ENCODE measurements at regions not wholly inside any gene's neighbourhood (a gene's known extent, or its start where the extent isn't known, plus 50 kb on each side); places are given as distances from the start of the nearest gene placed in this dataset.

GRCh38 chr14:71489742-71490141 is 442.5 kb upstream of the RGS6 start:
- no peaks in the 10 kb centered on the region for H3K4me1 ChIP-seq (ENCODE audit: control insufficient read depth, extremely low read depth, insufficient read depth, low read length)
- no peak overlapping the region for H2AFZ ChIP-seq (ENCODE audit: low read depth, low read length)
- FAIRE-seq = no peak
- no peak overlapping the region for H3K27ac ChIP-seq (ENCODE audit: insufficient read depth, low read depth, low read length)
- H3K4me3 ChIP-seq (replicated peaks in 1 of 3; ENCODE audit: insufficient read depth in 1 of 3, low read depth in 1 of 3, low read length in 3 of 3) = no peak overlapping the region
- no peaks in the 10 kb centered on the region for H3K36me3 ChIP-seq (ENCODE audit: control insufficient read depth in 2 of 2, extremely low read depth in 1 of 2, insufficient read depth in 2 of 2, low read length in 2 of 2)
- no peaks in the 10 kb centered on the region for H3K9me1 ChIP-seq (replicated peaks; ENCODE audit: control insufficient read depth, extremely low read depth, insufficient read depth, low read length)
- no peaks in the 10 kb centered on the region for H3K79me2 ChIP-seq (ENCODE audit: control insufficient read depth, insufficient read depth, low read length)
- TF ChIP-seq, protein P1, sequence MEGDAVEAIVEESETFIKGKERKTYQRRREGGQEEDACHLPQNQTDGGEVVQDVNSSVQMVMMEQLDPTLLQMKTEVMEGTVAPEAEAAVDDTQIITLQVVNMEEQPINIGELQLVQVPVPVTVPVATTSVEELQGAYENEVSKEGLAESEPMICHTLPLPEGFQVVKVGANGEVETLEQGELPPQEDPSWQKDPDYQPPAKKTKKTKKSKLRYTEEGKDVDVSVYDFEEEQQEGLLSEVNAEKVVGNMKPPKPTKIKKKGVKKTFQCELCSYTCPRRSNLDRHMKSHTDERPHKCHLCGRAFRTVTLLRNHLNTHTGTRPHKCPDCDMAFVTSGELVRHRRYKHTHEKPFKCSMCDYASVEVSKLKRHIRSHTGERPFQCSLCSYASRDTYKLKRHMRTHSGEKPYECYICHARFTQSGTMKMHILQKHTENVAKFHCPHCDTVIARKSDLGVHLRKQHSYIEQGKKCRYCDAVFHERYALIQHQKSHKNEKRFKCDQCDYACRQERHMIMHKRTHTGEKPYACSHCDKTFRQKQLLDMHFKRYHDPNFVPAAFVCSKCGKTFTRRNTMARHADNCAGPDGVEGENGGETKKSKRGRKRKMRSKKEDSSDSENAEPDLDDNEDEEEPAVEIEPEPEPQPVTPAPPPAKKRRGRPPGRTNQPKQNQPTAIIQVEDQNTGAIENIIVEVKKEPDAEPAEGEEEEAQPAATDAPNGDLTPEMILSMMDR (IDR thresholded peaks at IDR 0.05; ENCODE audit: extremely low read depth in 1 of 2, insufficient read depth in 1 of 2, low read depth in 1 of 2, low read length in 2 of 2) = no peak
- TF ChIP-seq, protein P2, sequence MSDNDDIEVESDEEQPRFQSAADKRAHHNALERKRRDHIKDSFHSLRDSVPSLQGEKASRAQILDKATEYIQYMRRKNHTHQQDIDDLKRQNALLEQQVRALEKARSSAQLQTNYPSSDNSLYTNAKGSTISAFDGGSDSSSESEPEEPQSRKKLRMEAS (IDR thresholded peaks at IDR 0.05; ENCODE audit: insufficient read depth, insufficient read length) = no peak
- TF ChIP-seq EZH2 (IDR thresholded peaks at IDR 0.05; ENCODE audit: borderline replicate concordance, low read depth, low read length, severe bottlenecking) (no peak), FOS (IDR thresholded peaks at IDR 0.05; ENCODE audit: borderline replicate concordance, insufficient read depth, low read length) (no peak), JUN (IDR thresholded peaks at IDR 0.05; ENCODE audit: borderline replicate concordance, insufficient read depth, insufficient read length, low read depth) (no peak), MYC (IDR thresholded peaks at IDR 0.05; ENCODE audit: low read depth, low read length) (no peak), POLR2AphosphoS5 (IDR thresholded peaks at IDR 0.05; ENCODE audit: insufficient read depth, low read depth, low read length) (no peak), GATA2 (IDR thresholded peaks at IDR 0.05; ENCODE audit: insufficient read depth, insufficient read length, low read depth, low read length) (no peak), POLR2A (IDR thresholded peaks at IDR 0.05; ENCODE audit: low read depth, low read length) (no peak)
- H3K27me3 ChIP-seq (ENCODE audit: control insufficient read depth in 2 of 2, insufficient read depth in 2 of 2, low read length in 2 of 2) = no peaks in the 10 kb centered on the region
- no peaks in the 10 kb centered on the region for H4K20me1 ChIP-seq (replicated peaks; ENCODE audit: control insufficient read depth, extremely low read depth, insufficient read depth, low read length)
- POLR2A ChIA-PET = no interaction called here
- intact Hi-C loops (cut with micrococcal nuclease) (no loop called here), dilution Hi-C loops (cut with MboI; ENCODE audit: extremely low pct_ligation_motif_present, low sequenced_read_pairs) (no loop called here)
- no peak overlapping the region for H3K9ac ChIP-seq (replicated peaks; ENCODE audit: extremely low read depth, insufficient read depth, low read length)
- no peaks in the 10 kb centered on the region for H3K9me3 ChIP-seq (replicated peaks; ENCODE audit: control insufficient read depth, insufficient read depth, low read length)
- no TSS peak for BruUV-seq (replicated peaks)
- DNase-seq (ENCODE audit: low read depth, low spot score) = no peak
- H3K4me2 ChIP-seq (ENCODE audit: insufficient read depth, low read length) = no peak overlapping the region
- CTCF ChIA-PET = interaction anchor here (1.7 kb wide), 1 partner anchor 10 kb away, joined by 5 read pairs; no protein-coding TSS in a partner anchor
